GM21526 (cell line): ENCODE measurements at regions not wholly inside any gene's neighbourhood (a gene's known extent, or its start where the extent isn't known, plus 50 kb on each side); places are given as distances from the start of the nearest gene placed in this dataset.
"Not testable (repeated sequence)": the region's sequence is repeated elsewhere in the genome, so short reads cannot be mapped to it uniquely, and the experiment has no call there.

Source experiments
- ATAC-seq: cut with Tn5 transposase; IDR thresholded peaks from one replicate; pipeline ENCODE4 v1.9.1; 2021; ENCODE audit warnings: moderate library complexity; ENCODE audit not compliant: unreplicated experiment, low FRiP score

DNA sequence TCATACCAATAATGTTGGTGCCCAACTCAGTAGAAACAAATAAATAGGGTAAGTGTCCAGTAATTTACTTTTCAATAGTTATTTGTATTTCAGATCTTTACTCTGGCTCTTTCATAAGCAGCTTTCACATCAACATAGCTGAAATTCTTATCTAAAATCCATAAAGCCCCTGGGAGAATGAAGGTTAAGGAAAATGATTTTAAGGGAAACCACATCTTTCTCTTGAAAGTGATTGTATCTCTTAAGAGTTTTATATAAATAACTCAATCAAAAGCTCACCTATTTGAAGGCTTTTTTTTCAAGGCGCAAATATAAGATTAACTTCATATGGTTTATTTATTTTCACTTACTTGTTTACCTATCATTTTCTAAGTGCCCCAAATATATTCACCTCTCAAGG lies 324.4 kb downstream of the HGF start:
- ATAC-seq: no peak

DNA sequence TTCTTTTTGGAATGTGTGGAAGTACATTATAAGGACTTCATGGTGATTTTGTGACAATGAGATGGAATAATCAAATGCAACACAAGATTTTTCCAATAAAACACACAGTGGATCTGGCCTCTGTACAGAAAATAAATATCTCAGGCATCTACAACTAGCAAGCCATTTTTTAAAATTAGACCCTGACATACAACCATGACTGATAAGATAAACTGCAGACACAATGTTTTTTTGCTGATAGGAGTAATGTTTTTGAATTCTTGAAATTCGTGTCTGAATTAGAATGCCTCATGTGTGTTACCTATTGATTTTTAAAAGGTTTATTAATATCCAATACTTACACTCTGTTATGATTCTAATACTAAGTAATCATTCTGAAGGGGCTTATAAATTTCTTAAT lies 328.1 kb downstream of the HGF start:
- ATAC-seq: no peak

DNA sequence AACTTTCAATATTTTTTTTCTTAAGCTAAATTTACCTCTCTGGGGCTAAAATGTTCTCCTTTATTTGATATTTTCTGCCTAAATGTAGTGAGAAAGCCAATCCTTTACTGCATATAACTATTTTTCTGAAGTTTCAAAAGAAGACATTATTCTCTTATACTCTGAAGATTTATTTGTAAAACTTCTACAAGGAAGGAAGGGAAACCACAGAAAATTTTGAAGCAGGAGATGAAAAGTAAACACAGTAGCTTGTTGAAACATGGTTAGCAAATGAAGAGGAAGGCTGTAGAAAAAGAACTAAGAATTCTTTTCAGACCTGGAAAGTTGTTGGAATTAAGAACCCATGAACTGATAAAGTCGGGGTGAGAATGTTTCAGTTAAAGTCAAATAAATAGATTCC lies 330.3 kb downstream of the HGF start:
- no peak for ATAC-seq

DNA sequence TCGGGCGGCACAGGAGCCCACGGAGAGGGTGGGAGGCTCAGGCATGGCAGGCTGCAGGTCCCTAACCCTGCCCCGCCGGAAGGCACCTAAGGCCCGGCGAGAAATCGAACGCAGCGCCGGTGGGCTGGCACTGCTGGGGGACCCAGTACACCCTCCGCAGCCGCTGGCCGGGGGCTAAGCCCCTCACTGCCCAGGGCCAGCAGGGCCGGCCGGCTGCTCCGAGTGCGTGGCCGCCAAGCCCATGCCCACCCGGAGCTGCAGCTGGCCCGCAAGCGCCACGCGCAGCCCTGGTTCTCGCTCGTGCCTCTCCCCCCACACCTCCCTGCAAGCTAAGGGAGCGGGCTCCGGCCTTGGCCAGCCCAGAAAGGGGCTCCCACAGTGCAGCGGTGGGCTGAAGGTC lies 332.7 kb downstream of the HGF start:
- not testable (repeated sequence) for ATAC-seq

DNA sequence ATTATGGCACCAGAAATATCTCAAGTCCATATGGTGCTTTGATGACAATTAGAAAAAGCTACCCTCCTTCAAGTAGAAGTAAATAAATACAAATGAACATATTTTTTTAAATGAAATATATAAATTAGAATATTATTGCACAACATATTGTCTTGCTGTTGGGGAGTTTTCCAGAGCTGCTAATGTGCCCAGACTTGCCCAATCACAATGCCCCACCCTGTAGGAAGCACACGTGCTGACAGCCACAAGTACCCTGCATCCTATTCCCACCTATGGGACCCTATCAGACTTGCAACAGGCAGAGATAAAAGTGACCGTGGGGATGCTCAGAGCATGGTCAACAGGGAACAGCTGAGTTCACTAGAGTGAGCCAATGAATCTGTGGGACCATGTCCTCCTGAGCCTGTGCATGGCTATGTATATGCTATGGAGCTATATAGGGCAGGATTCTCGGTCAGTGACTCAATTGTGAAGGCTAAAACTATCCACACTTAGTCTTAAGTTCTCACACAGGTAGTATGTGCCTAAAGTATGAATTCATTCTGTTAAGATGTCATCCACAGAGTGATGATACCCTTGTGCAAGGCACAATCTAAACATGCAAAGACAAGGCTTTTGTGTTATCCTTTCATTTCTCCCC lies 336.0 kb downstream of the HGF start:
- ATAC-seq: no peak

DNA sequence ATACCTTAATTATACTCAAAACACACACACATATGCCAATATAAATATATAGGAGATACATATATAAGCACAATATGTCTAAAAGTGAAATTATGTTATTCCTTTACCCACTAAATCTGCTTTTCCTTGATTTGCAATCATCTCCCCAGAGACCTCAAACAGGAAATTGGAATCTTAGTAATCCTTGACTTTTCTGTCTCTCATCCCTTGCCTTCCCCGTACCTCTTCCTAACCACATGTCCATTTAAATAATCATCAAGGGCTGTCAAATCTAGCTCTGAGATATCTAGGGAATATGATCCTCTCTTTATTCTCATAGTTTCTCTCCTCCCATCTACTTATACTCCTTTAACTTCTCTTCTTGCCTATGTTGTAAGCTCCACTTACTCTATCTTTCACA lies 336.6 kb downstream of the HGF start:
- no peak for ATAC-seq

DNA sequence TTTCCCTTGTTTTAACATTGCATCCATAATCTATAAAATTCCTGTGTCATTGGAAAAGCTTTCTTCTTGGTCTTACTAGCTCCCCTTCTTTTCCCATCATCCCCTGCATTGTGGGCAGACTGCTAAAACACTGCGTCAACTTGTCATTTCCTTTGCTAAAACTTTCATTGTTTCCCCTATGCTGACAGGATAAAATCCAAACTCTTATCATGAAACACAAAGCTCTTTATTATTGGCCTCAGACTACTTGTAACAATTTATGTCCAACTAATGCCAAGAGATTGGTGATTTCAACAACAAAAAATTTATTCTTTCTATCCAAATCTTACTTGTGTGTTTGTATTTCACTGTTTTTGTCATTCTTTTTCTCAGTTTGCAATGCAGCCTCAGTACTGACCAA lies 339.1 kb downstream of the HGF start:
- ATAC-seq: no peak

DNA sequence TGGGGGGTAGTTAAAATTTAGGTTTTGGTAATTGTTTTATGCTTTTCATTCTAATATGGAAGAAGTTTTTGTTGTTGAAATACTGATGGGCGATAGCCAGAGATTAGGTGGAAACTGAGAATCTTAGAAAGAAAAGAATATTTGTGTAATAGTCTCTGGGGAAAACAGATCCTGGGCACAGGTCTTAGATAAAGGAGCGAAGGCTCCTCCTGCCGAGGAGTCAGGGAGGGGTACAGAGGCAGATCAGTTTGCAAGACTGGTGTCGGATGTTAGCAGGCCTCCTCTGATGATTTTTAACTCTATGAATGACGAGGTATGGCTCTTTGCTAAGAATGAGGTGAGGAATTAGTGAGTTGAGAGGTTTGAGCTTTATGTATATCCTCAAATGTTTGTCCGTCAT lies 339.7 kb downstream of the HGF start:
- ATAC-seq: no peak

DNA sequence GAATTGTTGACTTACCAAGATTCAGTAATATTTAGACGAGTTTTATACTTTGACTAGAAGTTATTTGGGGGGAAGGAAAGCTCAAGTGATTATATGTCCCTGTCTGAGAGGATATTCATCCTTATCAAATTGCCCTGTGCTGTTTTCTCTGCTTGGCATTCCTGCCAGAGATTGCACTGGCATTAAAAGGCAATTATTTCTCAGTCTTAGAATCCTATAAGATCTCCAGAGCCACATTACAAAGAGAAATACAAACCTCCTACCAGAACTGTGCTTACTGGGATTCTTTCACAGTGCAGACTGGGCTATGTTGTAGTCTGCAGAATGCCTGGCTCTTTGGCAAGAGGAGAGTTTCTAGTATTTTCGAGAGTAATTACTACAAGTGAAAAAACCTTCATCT lies 342.4 kb downstream of the HGF start:
- no peak for ATAC-seq

DNA sequence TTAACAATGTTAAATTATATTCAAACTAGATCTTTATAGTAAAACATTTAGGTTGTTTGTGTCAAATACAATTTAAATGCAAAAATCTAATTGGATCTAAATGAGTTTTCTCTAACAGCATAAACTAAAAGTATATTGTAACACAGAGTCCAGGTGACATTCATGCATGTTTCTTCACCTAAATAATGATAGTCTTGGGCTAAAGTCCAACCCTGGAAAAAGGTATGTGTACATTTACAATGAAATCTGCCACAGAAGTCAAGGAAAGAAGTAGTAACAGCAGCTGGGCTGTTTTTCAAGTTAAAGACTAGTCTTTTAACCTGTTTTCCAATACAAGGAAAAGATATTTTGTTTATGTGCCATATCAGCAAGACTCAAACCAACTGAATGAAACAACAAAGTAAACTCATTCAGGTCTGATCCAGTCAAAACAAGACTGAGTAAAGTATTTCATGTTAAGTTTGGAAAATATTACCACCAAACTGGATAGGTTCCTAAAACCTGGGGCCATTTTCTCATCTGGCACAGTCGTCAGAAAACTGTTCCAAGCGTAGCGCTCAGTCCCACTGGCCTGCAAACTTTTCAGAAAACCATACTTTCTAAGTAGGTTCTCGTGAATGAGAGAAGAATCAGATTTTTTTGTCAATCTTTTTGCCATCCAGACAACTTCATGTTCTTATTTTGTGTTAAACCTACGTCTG lies 349.2 kb downstream of the HGF start:
- ATAC-seq: no peak

DNA sequence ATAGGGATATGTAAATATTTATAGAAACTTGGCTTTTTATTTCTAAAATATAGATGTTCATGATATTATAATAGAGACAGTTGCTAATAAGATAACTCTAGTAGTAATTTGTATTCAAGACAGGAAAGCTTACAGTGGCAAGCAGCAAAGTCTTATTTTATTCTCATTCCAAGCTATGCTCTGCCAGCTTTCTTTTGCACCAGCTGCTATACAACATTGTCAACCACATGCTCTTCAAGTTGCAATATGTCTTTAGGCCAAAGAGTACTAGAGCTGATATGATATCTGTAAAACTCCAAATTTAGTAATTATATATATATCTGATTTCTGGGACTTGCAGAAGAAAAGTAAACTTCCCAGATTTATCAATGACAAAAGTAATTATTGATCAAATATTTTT lies 350.1 kb downstream of the HGF start:
- ATAC-seq: no peak

DNA sequence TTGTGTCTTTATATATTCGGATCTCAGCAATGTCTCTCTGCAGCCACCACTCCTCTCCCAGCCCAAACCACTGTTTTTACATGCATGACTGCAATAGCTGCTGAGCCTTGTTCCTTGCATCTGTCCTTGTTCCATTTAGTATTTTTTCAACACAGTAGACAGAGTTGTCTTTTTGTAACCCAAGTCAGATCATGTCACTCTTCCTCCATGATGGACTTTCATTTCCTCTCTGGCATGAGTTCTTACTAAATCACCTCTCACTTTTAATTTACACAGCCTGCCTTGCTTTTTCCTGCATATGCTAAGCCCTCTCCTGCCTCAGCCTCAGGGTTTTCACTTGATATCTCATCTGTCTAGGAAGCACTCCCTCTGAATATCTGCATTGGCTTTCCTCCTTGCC lies 353.2 kb downstream of the HGF start:
- no peak for ATAC-seq

DNA sequence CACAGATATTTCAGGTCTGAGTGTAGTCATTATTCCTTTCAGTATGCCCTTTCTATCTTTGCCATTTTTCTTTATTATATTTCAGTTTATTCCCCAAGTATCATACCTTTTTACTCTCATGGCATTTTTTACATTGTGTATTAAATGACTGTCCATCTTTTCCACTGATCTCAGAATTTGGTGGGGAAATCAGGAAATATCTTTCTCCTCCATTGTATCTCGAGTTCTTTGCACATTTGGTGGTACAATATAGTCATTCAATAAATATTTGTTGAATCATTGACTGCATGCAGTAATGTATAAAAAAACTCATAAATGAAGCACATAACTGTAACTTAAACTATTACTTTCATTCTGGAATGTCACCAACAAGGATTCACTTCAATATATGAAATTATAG lies 354.7 kb downstream of the HGF start:
- ATAC-seq: no peak

DNA sequence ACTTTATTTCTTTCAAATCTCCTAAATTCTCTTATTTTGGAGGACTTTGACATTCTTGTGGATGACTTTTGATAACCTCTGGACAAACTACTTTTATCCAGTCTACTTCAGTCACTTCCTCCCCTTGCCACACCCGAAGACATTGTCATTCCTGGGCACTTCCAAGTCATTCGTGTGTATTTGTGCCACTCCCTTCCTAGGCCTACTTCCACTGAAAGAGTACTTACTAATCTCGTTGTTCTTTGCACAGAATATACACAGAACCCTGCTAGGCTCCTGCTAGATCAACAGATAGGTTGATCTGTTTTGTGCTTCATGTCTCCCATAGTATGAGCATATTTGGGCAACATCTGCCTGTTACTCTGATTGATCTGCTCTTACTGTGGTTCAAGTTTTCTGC lies 355.4 kb downstream of the HGF start:
- ATAC-seq: no peak

DNA sequence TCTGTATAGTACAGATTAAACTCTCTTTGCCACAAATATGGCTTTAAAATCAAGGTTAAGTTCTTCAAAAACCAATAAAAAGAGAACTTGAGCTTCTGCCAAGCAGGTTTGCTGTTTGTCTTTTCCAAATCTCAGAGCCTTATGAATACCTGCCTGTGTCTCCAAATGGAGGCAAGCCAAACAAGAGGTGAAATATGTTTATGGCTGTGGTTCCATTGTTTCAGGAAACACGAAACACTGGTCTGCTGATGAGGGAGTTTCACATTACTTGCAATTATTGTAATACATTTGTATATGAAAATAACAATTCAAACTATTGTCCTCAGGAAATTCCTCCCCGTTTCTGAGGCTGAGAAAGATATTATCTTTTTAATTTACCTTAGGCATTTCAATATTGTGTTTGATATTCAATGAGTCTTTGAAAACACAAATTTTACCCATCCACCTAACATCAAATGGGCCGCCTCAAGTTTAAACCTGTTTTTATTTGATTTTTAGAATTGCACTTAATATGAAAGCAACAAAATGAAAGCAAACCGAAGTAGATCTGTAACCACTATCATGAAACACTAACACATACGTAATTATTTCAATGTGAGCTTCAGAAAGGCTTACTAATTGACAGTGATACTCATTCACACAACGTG lies 359.3 kb downstream of the HGF start:
- ATAC-seq: no peak

DNA sequence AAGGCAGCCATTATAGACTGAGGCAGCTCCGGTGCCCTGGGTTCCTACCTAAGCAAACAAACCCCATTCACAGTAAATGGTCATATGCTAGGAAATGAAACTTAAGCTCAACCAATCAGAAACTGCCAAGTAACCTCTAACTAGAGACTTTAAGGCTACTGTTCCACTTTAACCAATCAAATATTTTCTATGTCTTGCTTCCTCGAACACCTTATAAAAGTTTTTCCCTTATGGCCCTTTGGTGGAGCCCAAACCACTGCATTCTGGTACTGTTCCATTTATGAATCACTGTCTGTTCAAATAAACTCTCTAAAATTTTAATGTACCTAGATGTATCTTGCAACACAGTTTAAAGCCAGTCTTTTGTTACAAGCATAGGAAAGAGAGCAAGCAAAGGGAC lies 361.1 kb downstream of the HGF start:
- ATAC-seq: no peak

DNA sequence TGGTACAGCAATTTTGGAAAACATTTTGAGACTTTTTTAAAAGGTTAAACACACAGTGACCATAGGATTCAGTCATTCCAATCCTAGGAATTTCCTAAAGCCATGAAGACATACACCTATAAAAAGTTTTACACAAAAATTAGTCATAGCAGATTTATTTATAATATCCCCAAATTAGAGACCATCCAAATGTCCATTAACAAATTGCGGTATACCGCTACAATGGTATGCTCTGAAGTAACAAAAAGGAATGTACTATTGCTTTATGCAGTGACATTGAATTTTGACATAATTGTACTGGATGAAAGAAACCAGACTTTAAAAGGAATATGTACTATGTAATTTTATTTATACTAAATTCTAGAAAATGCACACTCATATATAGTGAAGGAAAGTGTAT lies 362.8 kb downstream of the HGF start:
- ATAC-seq: no peak

DNA sequence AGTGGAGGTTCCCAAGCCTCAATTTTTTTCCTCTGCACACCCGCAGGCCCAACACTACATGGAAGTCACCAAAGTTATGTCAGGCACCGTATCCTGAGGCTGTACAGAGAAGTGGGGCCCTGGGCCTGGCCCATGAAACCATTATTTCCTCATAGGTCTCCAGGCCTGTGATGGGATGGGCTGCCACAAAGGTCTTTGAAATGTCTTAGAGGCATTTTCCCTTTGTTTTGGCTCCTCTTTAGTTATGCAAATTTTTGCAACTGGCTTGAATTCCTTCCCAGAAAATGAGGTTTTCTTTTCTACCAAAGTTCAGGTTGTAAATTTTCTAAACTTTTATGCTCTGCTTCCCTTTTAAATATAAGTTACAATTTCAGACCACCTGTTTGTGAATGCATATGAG lies 365.2 kb downstream of the HGF start:
- ATAC-seq: no peak

DNA sequence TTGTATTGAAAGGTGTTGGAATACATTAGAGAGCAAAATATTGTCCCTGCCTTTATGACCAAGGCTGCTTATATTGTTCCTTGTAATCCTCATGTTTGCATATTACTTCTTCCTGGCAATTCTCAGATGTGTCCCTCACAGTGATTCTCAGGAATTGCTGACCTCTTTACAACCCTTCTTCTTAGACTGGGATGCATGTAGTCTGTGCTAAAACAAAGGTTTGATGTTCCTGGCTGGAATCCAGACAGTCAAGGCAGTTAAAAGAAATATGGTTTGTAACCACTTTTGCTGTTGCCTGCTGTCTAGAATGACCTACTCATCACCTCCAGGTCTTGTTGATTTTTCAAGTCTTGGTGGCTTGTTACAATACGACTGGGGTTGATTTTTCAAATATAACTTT lies 367.6 kb downstream of the HGF start:
- ATAC-seq: no peak

DNA sequence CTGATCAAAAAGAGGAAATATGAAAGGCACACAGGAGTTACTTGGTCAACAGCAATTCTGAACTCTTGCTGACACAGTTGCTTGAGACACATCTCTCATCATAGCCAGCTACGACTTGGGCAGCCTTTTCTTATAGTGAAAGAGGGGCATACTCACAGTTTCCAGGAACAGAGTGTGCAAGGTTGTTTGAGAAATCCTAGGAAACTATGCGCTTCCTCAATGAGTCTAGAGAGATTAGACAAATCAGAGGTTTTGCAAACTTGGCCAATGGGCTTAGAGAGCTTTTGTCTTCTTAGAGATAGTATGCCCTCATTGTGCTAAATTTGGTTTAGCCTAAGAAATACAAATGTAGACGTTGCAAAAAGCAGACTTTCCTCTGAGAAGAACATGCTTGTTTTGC lies 370.4 kb downstream of the HGF start:
- no peak for ATAC-seq

DNA sequence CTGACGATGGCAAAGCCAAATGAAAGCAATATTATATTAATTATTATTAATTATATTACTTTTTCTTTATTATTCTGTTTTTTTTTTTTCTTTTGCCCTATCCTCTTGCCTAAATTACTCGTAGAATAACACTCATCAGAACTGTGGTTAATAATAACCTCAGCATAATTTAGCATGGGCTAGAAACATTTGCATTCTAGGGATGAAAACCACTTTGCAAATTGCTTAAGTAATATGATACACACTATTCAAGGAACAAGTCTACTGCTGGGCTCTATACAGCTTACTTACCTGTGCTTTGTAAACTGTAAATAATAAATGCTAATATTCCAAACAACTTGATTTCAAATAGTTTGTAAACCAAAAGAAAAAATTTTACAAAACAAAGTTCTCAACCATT lies 375.8 kb downstream of the HGF start:
- no peak for ATAC-seq

DNA sequence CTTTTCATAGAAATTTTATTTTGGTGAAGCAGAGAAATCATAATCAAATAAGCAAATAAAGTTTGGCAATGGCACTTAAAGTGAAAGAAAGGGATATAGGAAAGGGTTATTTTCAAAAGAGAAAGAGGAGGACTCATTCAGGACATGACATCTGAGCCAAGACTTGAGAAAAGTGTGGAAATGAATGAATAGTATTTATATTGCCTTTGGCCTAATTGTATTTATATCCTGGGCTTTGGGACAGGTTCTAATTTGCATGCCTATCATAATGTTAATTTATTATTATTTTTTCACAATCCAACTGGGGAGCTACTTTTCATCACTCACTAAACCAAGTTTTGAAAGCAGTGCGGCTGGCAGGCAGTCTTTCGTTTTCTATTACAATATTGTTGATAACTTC lies 376.8 kb downstream of the HGF start:
- ATAC-seq: no peak
